A673 (cell line): ENCODE measurements at regions not wholly inside any gene's neighbourhood (a gene's known extent, or its start where the extent isn't known, plus 50 kb on each side); places are given as distances from the start of the nearest gene placed in this dataset.

ENCODE experiments used
- BruUV-seq: library from RNA; stranded (reverse); fragments of 400-500 nt; replicated peaks from 2 replicates; lab custom pipeline; 2021; lab: Mats Ljungman, UMichigan
- CTCF ChIA-PET: fragments of 300-600 bp; sonication (Branson Sonifier 250); formaldehyde crosslinking; loops from one replicate; lab custom pipeline; 2022; ENCODE audit warnings: antibody characterized with exemption; lab: Charles Lee
- POLR2A ChIA-PET: fragments of 300-600 bp; sonication (Branson Sonifier 250); formaldehyde crosslinking; loops from one replicate; lab custom pipeline; 2022; ENCODE audit warnings: antibody characterized with exemption; ENCODE audit not compliant: low non-redundant PET; lab: Charles Lee
- DNase-seq: peaks from one replicate; pipeline ENCODE4 v3.0.0-alpha.2; 2015; ENCODE audit warnings: low spot score
- H3K27ac ChIP-seq: fragments of 200-600 bp; sonication (generic); 2 replicates; pipeline ENCODE4 v1.5.1; 2016; ENCODE audit warnings: mixed run types, low read depth, mild to moderate bottlenecking, mixed read lengths, antibody characterized with exemption, low read length; ENCODE audit not compliant: poor library complexity, severe bottlenecking
- H3K27me3 ChIP-seq: fragments of 200-600 bp; sonication (generic); replicated peaks from 2 replicates; pipeline ENCODE4 v1.6.1; 2017; ENCODE audit warnings: mixed run types, low read depth, mild to moderate bottlenecking, mixed read lengths, antibody characterized with exemption, low read length; ENCODE audit not compliant: insufficient read depth, poor library complexity
- H3K36me3 ChIP-seq: fragments of 200-600 bp; sonication (generic); 2 replicates; pipeline ENCODE4 v1.6.1; 2016; ENCODE audit warnings: mixed run types, mild to moderate bottlenecking, mixed read lengths, antibody characterized with exemption, low read length; ENCODE audit not compliant: insufficient read depth, poor library complexity, severe bottlenecking
- H3K4me1 ChIP-seq: fragments of 200-600 bp; sonication (generic); 2 replicates; pipeline ENCODE4 v1.6.1; 2017; ENCODE audit warnings: mixed run types, mild to moderate bottlenecking, mixed read lengths, antibody characterized with exemption, low read length; ENCODE audit not compliant: insufficient read depth, poor library complexity, severe bottlenecking
- H3K4me3 ChIP-seq: fragments of 200-600 bp; sonication (generic); 2 replicates; pipeline ENCODE4 v1.5.1; 2016; ENCODE audit warnings: low read depth, mixed run types, mild to moderate bottlenecking, mixed read lengths, low read length; ENCODE audit not compliant: poor library complexity, severe bottlenecking
- H3K9me3 ChIP-seq: fragments of 200-600 bp; sonication (generic); 2 replicates; pipeline ENCODE4 v1.6.1; 2016; ENCODE audit warnings: mixed run types, low read depth, mild to moderate bottlenecking, mixed read lengths, antibody characterized with exemption, low read length; ENCODE audit not compliant: poor library complexity, severe bottlenecking
- EZH2 ChIP-seq: fragments of 200-600 bp; sonication (generic); IDR thresholded peaks from 2 replicates; pipeline ENCODE4 v1.6.1; 2017; ENCODE audit warnings: borderline replicate concordance, low read depth, mild to moderate bottlenecking, mixed read lengths, antibody characterized with exemption, low read length; ENCODE audit not compliant: poor library complexity, severe bottlenecking
- intact Hi-C: fragments of 100-400 bp; cut with micrococcal nuclease; formaldehyde crosslinking; loops from one replicate; pipeline ENCODE4 v1.10.0; 2022; ENCODE audit not compliant: unreplicated experiment
- TF ChIP-seq, protein P1 (sequence below): fragments of 300-800, 200-600 bp; sonication (generic); conservative IDR thresholded peaks from 2 replicates; pipeline ENCODE4 v1.5.1; 2017; ENCODE audit warnings: low read depth, mild to moderate bottlenecking, antibody characterized with exemption, low read length, moderate library complexity, mixed read lengths

GRCh38 chr4:111466811-111467604 lies 678.2 kb upstream of the FAM241A start:
- Histone ChIP-seq H3K27me3 (no peaks in the 10 kb centered on the region), H3K4me3 (no peak overlapping the region), H3K9me3 (no peaks in the 10 kb centered on the region), H3K27ac (no peak overlapping the region), H3K36me3 (no peaks in the 10 kb centered on the region), H3K4me1 (no peaks in the 10 kb centered on the region)
- BruUV-seq = no TSS peak
- no peak for DNase-seq
- TF ChIP-seq, protein P1, sequence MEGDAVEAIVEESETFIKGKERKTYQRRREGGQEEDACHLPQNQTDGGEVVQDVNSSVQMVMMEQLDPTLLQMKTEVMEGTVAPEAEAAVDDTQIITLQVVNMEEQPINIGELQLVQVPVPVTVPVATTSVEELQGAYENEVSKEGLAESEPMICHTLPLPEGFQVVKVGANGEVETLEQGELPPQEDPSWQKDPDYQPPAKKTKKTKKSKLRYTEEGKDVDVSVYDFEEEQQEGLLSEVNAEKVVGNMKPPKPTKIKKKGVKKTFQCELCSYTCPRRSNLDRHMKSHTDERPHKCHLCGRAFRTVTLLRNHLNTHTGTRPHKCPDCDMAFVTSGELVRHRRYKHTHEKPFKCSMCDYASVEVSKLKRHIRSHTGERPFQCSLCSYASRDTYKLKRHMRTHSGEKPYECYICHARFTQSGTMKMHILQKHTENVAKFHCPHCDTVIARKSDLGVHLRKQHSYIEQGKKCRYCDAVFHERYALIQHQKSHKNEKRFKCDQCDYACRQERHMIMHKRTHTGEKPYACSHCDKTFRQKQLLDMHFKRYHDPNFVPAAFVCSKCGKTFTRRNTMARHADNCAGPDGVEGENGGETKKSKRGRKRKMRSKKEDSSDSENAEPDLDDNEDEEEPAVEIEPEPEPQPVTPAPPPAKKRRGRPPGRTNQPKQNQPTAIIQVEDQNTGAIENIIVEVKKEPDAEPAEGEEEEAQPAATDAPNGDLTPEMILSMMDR = no peak
- no peak for TF ChIP-seq EZH2
- CTCF ChIA-PET = no interaction called here
- intact Hi-C loops = no loop called here
- POLR2A ChIA-PET = no interaction called here

GRCh38 chr4:111475001-111475400 lies 670.3 kb upstream of the FAM241A start:
- peak; percentile 31 for DNase-seq
- BruUV-seq = no TSS peak
- Histone ChIP-seq H3K4me3 (no peak overlapping the region), H3K4me1 (no peaks in the 10 kb centered on the region), H3K27ac (no peak overlapping the region), H3K36me3 (no peaks in the 10 kb centered on the region), H3K27me3 (no peaks in the 10 kb centered on the region), H3K9me3 (no peaks in the 10 kb centered on the region)
- ChIA-PET CTCF (no interaction called here), POLR2A (interaction anchor here (0.6 kb wide), 1 partner anchor 452 kb away, joined by 3 read pairs; no protein-coding TSS in a partner anchor)
- TF ChIP-seq, protein P1 = peak; percentile 54
- no peak for TF ChIP-seq EZH2
- intact Hi-C loops = no loop called here

GRCh38 chr4:111475666-111476065 lies 669.6 kb upstream of the FAM241A start:
- Histone ChIP-seq H3K9me3 (no peaks in the 10 kb centered on the region), H3K27me3 (no peaks in the 10 kb centered on the region), H3K27ac (no peak overlapping the region), H3K4me1 (no peaks in the 10 kb centered on the region), H3K4me3 (no peak overlapping the region), H3K36me3 (no peaks in the 10 kb centered on the region)
- POLR2A ChIA-PET = interaction anchor here (0.6 kb wide), 1 partner anchor 453 kb away, joined by 3 read pairs; no protein-coding TSS in a partner anchor
- CTCF ChIA-PET = no interaction called here
- intact Hi-C loops = no loop called here
- BruUV-seq = no TSS peak
- no peak for TF ChIP-seq EZH2
- TF ChIP-seq, protein P1 = no peak
- no peak for DNase-seq
